ENCODE measurements at regions not wholly inside any gene's neighbourhood (a gene's known extent, or its start where the extent isn't known, plus 50 kb on each side); places are given as distances from the start of the nearest gene placed in this dataset.

DNA sequence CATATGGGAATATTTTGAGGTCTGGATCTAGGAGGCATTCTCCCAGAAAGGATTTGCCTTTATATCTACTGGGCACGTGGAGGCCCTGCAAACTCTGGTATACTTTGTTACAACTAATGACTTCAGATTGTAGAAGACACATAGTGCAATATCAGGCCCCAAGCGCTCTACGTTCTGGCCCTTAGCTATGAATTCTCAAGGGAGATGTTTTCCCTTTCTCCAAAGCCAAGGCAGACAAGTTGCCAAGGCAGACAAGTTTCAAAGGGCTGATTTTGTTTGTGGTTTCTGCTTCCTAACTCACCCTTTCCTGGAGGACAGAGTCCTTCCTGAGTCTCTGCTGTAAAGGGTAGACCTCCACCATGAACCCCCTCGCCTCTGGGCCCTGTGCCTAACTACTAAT lies 99.4 kb upstream of the CTTNBP2 start:
- peak overlapping the region in 3 of 4 donors; percentile 5 to 66 (median 36) for H3K27ac ChIP-seq
- peak in 1 of 2 donors; percentile 49 for DNase-seq (ENCODE audit: low spot score in 2 of 2)

GRCh38 chr7:117973975-117974374 lies 100.7 kb upstream of the CTTNBP2 start:
- H3K4me1 ChIP-seq, result peaks cover 0 to 42% (median 2%) of the 10 kb centered on the region in 4 donors
- no peak overlapping the region for H3K4me3 ChIP-seq
- H3K36me3 ChIP-seq, result no peaks in the 10 kb centered on the region
- H3K27me3 ChIP-seq, result no peaks in the 10 kb centered on the region
- peak overlapping the region in 1 of 4 donors; percentile 72 for H3K27ac ChIP-seq
- 75 to 78% methylated on average over 5 of the region's 5 CpGs for WGBS, 2 donors
- no peak for DNase-seq (ENCODE audit: low spot score in 2 of 2)
- peaks cover 0 to 3% (median 0%) of the 10 kb centered on the region in 4 donors for H3K9me3 ChIP-seq
- TF ChIP-seq EP300 (IDR thresholded peaks at IDR 0.05) (peak in 1 of 2 donors; percentile 20), POLR2A (IDR thresholded peaks at IDR 0.05) (no peak)

More for the DNA sequence above, 99.4 kb upstream of the CTTNBP2 start:
- Histone ChIP-seq H3K4me3 (no peak overlapping the region), H3K4me1 (peaks cover 0 to 42% (median 2%) of the 10 kb centered on the region in 4 donors), H3K9me3 (peaks cover 0 to 8% (median 0%) of the 10 kb centered on the region in 4 donors), H3K36me3 (no peaks in the 10 kb centered on the region), H3K27me3 (no peaks in the 10 kb centered on the region)
- WGBS, 2 donors, result 49 to 55% methylated on average over 4 of the region's 4 CpGs
- TF ChIP-seq EP300 (IDR thresholded peaks at IDR 0.05), result peak in 1 of 2 donors; percentile 51
- no peak for TF ChIP-seq POLR2A (IDR thresholded peaks at IDR 0.05)

GRCh38 chr7:117974891-117975290 lies 101.7 kb upstream of the CTTNBP2 start:
- H3K4me1 ChIP-seq, result peaks cover 0 to 42% (median 2%) of the 10 kb centered on the region in 4 donors
- H3K9me3 ChIP-seq, result peaks cover 0 to 3% (median 0%) of the 10 kb centered on the region in 4 donors
- H3K4me3 ChIP-seq, result no peak overlapping the region
- peak overlapping the region in 1 of 4 donors; percentile 72 for H3K27ac ChIP-seq
- DNase-seq (ENCODE audit: low spot score in 2 of 2), result no peak
- H3K27me3 ChIP-seq, result no peaks in the 10 kb centered on the region
- TF ChIP-seq CTCF (IDR thresholded peaks at IDR 0.05) (no peak), POLR2A (IDR thresholded peaks at IDR 0.05) (no peak), EP300 (IDR thresholded peaks at IDR 0.05) (no peak)
- no peaks in the 10 kb centered on the region for H3K36me3 ChIP-seq
- WGBS, 2 donors, result 17 to 18% methylated on average over 2 of the region's 2 CpGs

- DNase-seq (ENCODE audit: low spot score in 2 of 2), result peak in 1 of 2 donors; percentile 79
- H3K27ac ChIP-seq, result peak overlapping the region in 1 of 4 donors; percentile 72
- WGBS, 2 donors, result 43 to 55% methylated on average over 1 of the region's 1 CpG
Observed at GRCh38 chr7:117975476-117975875, 102.2 kb upstream of the CTTNBP2 start.

GRCh38 chr7:117979954-117980497 lies 106.8 kb upstream of the CTTNBP2 start:
- H3K27ac ChIP-seq, result no peak overlapping the region
- 86 to 89% methylated on average over 4 of the region's 4 CpGs for WGBS, 2 donors
- DNase-seq (ENCODE audit: low spot score in 2 of 2), result no peak
- TF ChIP-seq POLR2A (IDR thresholded peaks at IDR 0.05) (no peak), EP300 (IDR thresholded peaks at IDR 0.05) (no peak), CTCF (IDR thresholded peaks at IDR 0.05) (no peak)
- H3K36me3 ChIP-seq, result no peaks in the 10 kb centered on the region
- H3K27me3 ChIP-seq, result no peaks in the 10 kb centered on the region
- H3K4me3 ChIP-seq, result no peak overlapping the region
- peaks cover 0 to 13% (median 0%) of the 10 kb centered on the region in 4 donors for H3K4me1 ChIP-seq
- H3K9me3 ChIP-seq, result no peaks in the 10 kb centered on the region

More at GRCh38 chr7:117975476-117975875, 102.2 kb upstream of the CTTNBP2 start:
- Histone ChIP-seq H3K4me3 (no peak overlapping the region), H3K36me3 (no peaks in the 10 kb centered on the region), H3K9me3 (peaks cover 0 to under 1% (median 0%) of the 10 kb centered on the region in 4 donors), H3K4me1 (peaks cover 0 to 42% (median 2%) of the 10 kb centered on the region in 4 donors), H3K27me3 (no peaks in the 10 kb centered on the region)
- TF ChIP-seq CTCF (IDR thresholded peaks at IDR 0.05), result no peak
- TF ChIP-seq EP300 (IDR thresholded peaks at IDR 0.05), result peak in 1 of 2 donors; percentile 63
